Chondrocyte (in vitro differentiated cells): ENCODE measurements at regions not wholly inside any gene's neighbourhood (a gene's known extent, or its start where the extent isn't known, plus 50 kb on each side); places are given as distances from the start of the nearest gene placed in this dataset.

ENCODE experiments used
- DNase-seq: peaks from one replicate; pipeline ENCODE4 v3.0.0; 2021; ENCODE audit warnings: mixed read lengths, low spot score
- H3K27ac Mint-ChIP-seq: one replicate; pipeline ENCODE4 v1.8.0; 2021; ENCODE audit warnings: mild to moderate bottlenecking, moderate library complexity, mixed read lengths; ENCODE audit not compliant: unreplicated experiment
- H3K27me3 Mint-ChIP-seq: 2 replicates; pipeline ENCODE4 v1.8.0; 2021; ENCODE audit warnings: low read depth, mixed read lengths
- H3K36me3 Mint-ChIP-seq: 2 replicates; pipeline ENCODE4 v1.8.0; 2021; ENCODE audit warnings: low read depth, mixed read lengths
- H3K4me1 Mint-ChIP-seq: 2 replicates; pipeline ENCODE4 v1.8.0; 2021; ENCODE audit warnings: low read depth, mild to moderate bottlenecking, mixed read lengths
- H3K4me3 Mint-ChIP-seq: one replicate; pipeline ENCODE4 v1.8.0; 2021; ENCODE audit warnings: mild to moderate bottlenecking, moderate library complexity, mixed read lengths; ENCODE audit not compliant: unreplicated experiment
- H3K9me3 Mint-ChIP-seq: 2 replicates; pipeline ENCODE4 v1.8.0; 2021; ENCODE audit warnings: low read depth, mixed read lengths
- TF ChIP-seq, protein P1 (sequence below): fragments of 200-600 bp; sonication (generic); IDR thresholded peaks from 2 replicates; pipeline ENCODE4 v1.5.0; 2021; ENCODE audit warnings: antibody characterized with exemption, mild to moderate bottlenecking, moderate library complexity

DNA sequence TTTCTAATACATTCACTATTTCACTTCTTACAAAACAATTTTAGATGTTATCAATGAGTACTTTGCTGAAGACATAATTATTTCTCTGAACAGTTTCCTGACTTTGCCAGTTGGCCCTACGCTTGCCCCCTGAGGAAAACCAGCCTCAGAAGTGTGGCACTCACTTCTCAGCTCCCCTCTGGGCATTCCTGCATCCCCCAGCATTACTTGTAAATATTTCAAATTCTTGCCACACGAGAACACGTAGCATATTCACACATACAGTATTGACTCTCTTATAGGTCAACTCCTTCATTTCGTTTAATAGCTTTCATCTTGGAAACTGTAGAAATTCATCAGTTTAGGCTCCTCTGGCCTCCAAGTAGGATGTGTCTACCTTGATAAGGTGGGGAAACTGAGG is 65.2 kb downstream of the OTX2 start:
- Mint-ChIP-seq H3K36me3 (no peaks in the 10 kb centered on the region), H3K27ac (no peak overlapping the region), H3K4me3 (no peak overlapping the region), H3K9me3 (no peaks in the 10 kb centered on the region), H3K4me1 (no peaks in the 10 kb centered on the region), H3K27me3 (peaks cover 5% of the 10 kb centered on the region)
- DNase-seq, result no peak
- TF ChIP-seq, protein P1, sequence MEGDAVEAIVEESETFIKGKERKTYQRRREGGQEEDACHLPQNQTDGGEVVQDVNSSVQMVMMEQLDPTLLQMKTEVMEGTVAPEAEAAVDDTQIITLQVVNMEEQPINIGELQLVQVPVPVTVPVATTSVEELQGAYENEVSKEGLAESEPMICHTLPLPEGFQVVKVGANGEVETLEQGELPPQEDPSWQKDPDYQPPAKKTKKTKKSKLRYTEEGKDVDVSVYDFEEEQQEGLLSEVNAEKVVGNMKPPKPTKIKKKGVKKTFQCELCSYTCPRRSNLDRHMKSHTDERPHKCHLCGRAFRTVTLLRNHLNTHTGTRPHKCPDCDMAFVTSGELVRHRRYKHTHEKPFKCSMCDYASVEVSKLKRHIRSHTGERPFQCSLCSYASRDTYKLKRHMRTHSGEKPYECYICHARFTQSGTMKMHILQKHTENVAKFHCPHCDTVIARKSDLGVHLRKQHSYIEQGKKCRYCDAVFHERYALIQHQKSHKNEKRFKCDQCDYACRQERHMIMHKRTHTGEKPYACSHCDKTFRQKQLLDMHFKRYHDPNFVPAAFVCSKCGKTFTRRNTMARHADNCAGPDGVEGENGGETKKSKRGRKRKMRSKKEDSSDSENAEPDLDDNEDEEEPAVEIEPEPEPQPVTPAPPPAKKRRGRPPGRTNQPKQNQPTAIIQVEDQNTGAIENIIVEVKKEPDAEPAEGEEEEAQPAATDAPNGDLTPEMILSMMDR, result no peak

DNA sequence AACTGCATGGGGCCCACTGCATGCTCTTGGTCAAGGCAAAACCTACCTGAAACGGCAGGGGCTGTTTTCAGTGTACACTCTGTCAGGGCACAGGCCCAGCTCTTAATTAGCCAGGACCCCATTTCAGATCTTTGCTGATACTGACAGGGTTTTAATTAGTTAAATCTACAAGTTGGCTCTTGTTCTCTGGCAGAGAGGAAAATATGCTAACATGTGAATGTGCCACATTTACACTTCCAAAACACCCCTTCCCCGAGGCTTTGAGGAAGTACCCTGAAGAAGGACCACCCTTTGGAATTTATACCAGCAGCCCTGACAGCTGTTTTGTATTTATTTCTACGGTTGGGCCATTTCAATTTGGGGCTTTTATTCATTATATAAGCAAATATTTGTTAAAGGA is 66.3 kb downstream of the OTX2 start:
- H3K9me3 Mint-ChIP-seq, result no peaks in the 10 kb centered on the region
- H3K36me3 Mint-ChIP-seq, result no peaks in the 10 kb centered on the region
- H3K27me3 Mint-ChIP-seq, result no peaks in the 10 kb centered on the region
- no peak overlapping the region for H3K4me3 Mint-ChIP-seq
- no peak for DNase-seq
- TF ChIP-seq, protein P1, result no peak
- no peak overlapping the region for H3K27ac Mint-ChIP-seq
- H3K4me1 Mint-ChIP-seq, result no peaks in the 10 kb centered on the region

DNA sequence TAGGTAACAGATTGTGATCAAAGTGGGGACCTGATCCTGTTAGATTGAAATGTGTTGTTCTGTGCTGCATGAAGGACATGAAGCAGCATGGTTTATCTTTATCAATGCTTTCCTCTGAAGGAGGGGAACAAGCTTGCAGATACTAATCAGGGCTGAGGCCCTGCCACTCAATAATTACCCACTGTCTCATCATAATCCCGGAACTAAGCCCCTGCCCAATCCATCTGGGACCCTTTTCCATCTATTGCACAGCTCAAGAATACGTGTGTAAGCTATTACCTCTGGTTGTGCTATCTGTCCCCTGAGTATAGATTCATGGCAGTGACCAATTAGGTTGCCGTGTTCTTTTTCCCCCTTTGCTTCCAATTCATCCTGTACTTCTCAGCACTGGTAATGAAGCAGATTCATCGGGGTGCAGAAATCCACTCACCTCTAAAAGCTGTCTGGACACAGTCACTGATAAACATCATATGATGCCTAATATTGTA is 67.8 kb downstream of the OTX2 start:
- TF ChIP-seq, protein P1, result no peak
- no peaks in the 10 kb centered on the region for H3K36me3 Mint-ChIP-seq
- DNase-seq, result no peak
- H3K4me1 Mint-ChIP-seq, result no peaks in the 10 kb centered on the region
- no peaks in the 10 kb centered on the region for H3K9me3 Mint-ChIP-seq
- peaks cover 4% of the 10 kb centered on the region for H3K27me3 Mint-ChIP-seq
- no peak overlapping the region for H3K4me3 Mint-ChIP-seq
- no peak overlapping the region for H3K27ac Mint-ChIP-seq

DNA sequence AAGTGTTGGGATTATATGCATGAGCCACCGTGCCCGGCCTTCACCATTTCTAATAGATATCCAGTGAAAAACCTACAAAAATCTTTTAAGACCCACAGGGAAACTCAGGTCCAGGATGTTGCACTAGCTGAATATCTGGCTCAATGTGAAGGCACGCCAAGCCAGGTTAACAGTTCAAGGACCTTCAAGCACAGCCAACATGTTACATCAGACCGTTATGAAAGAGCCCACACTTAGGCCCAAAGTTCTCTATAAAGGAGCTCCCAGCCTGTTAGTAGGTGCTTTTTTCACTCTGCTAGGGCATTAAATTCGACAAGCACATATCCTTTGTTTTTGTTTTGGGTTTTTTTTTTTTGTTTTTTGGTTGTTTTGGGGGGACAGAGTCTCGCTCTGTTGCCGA is 69.0 kb downstream of the OTX2 start:
- Mint-ChIP-seq H3K36me3 (no peaks in the 10 kb centered on the region), H3K4me3 (no peak overlapping the region), H3K4me1 (no peaks in the 10 kb centered on the region), H3K27me3 (peaks cover 4% of the 10 kb centered on the region), H3K9me3 (no peaks in the 10 kb centered on the region), H3K27ac (no peak overlapping the region)
- DNase-seq, result no peak
- TF ChIP-seq, protein P1, result no peak

DNA sequence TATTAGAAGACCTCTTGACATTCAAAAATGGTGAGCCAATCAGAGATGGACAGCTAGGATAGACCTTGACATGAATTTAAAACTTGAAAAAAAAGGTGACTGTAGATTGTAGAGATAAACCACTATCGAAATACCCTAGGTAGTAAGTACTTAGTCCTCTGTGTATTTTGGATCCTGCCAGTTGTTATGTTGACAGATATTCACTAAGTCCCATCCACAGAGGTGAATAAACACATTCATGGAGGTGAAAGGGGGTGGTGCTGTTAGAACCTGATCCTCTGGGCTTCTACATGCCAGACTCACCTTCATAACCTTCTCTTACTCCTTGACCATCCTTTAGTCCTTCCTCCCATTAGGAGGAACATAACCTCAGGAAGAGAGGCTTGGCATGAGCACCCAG is 72.3 kb downstream of the OTX2 start:
- no peak overlapping the region for H3K4me3 Mint-ChIP-seq
- H3K27ac Mint-ChIP-seq, result no peak overlapping the region
- TF ChIP-seq, protein P1, result no peak
- peaks cover 14% of the 10 kb centered on the region for H3K27me3 Mint-ChIP-seq
- H3K9me3 Mint-ChIP-seq, result no peaks in the 10 kb centered on the region
- no peaks in the 10 kb centered on the region for H3K36me3 Mint-ChIP-seq
- H3K4me1 Mint-ChIP-seq, result no peaks in the 10 kb centered on the region
- DNase-seq, result no peak
